GM21528 (cell line): ENCODE measurements at regions not wholly inside any gene's neighbourhood (a gene's known extent, or its start where the extent isn't known, plus 50 kb on each side); places are given as distances from the start of the nearest gene placed in this dataset.

Experiments
- ATAC-seq: cut with Tn5 transposase; IDR thresholded peaks from one replicate; pipeline ENCODE4 v1.9.1; 2021; ENCODE audit warnings: mild to moderate bottlenecking, moderate library complexity; ENCODE audit not compliant: unreplicated experiment, low FRiP score

- ATAC-seq: no peak
These were observed 324.9 kb downstream of the CCDC85A start for GRCh38 chr2:56508662-56509061.

GRCh38 chr2:56510610-56511009, 326.8 kb downstream of the CCDC85A start:
- ATAC-seq: no peak

GRCh38 chr2:56515399-56515798, 331.6 kb downstream of the CCDC85A start:
- no peak for ATAC-seq

- ATAC-seq: no peak
These were observed 336.0 kb downstream of the CCDC85A start for GRCh38 chr2:56519806-56520205.

- no peak for ATAC-seq
These were observed 338.9 kb downstream of the CCDC85A start for GRCh38 chr2:56522605-56523089.

- ATAC-seq: no peak
These were observed 340.0 kb downstream of the CCDC85A start for GRCh38 chr2:56523816-56524215.

- no peak for ATAC-seq
These were observed 348.1 kb downstream of the CCDC85A start for GRCh38 chr2:56531668-56532420.

GRCh38 chr2:56534321-56534720, 350.5 kb downstream of the CCDC85A start:
- no peak for ATAC-seq

GRCh38 chr2:56537756-56538155, 354.0 kb downstream of the CCDC85A start:
- ATAC-seq: no peak

GRCh38 chr2:56539618-56540017, 355.8 kb downstream of the CCDC85A start:
- no peak for ATAC-seq

GRCh38 chr2:56540467-56540866, 356.7 kb downstream of the CCDC85A start:
- ATAC-seq: no peak

GRCh38 chr2:56540916-56541315, 357.1 kb downstream of the CCDC85A start:
- no peak for ATAC-seq

- ATAC-seq: no peak
These were observed 358.4 kb downstream of the CCDC85A start for GRCh38 chr2:56542213-56542612.

- no peak for ATAC-seq
These were observed 381.4 kb downstream of the CCDC85A start for GRCh38 chr2:56565143-56565542.

- ATAC-seq: no peak
These were observed 387.3 kb downstream of the CCDC85A start for GRCh38 chr2:56571074-56571473.

- no peak for ATAC-seq
These were observed 392.2 kb downstream of the CCDC85A start for GRCh38 chr2:56576001-56576400.

- no peak for ATAC-seq
These were observed 396.5 kb downstream of the CCDC85A start for GRCh38 chr2:56580242-56580641.

GRCh38 chr2:56582570-56582969, 398.8 kb downstream of the CCDC85A start:
- no peak for ATAC-seq

- ATAC-seq: no peak
These were observed 400.1 kb downstream of the CCDC85A start for GRCh38 chr2:56583796-56584315.

- ATAC-seq: no peak
These were observed 403.7 kb downstream of the CCDC85A start for GRCh38 chr2:56587456-56587855.

GRCh38 chr2:56589194-56589593, 405.4 kb downstream of the CCDC85A start:
- ATAC-seq: no peak

- no peak for ATAC-seq
These were observed 406.0 kb downstream of the CCDC85A start for GRCh38 chr2:56589835-56590234.
